LoVo (cell line): ENCODE measurements at regions not wholly inside any gene's neighbourhood (a gene's known extent, or its start where the extent isn't known, plus 50 kb on each side); places are given as distances from the start of the nearest gene placed in this dataset.

ENCODE experiments used
- DNase-seq: peaks from one replicate; pipeline ENCODE4 v3.0.0-alpha.2; 2016; ENCODE audit warnings: low spot score

- DNase-seq: no peak
These were observed 189.1 kb upstream of the ZMIZ1 start for GRCh38 chr10:78879621-78880020.

GRCh38 chr10:78886129-78886528 is 182.6 kb upstream of the ZMIZ1 start:
- DNase-seq: no peak

GRCh38 chr10:78889536-78890063 is 179.2 kb upstream of the ZMIZ1 start:
- DNase-seq: no peak

- no peak for DNase-seq
These were observed 178.3 kb upstream of the ZMIZ1 start for GRCh38 chr10:78890506-78890905.

GRCh38 chr10:78891741-78892140 is 177.0 kb upstream of the ZMIZ1 start:
- DNase-seq: no peak

GRCh38 chr10:78892338-78893176 is 176.2 kb upstream of the ZMIZ1 start:
- DNase-seq: no peak

- DNase-seq: no peak
These were observed 175.5 kb upstream of the ZMIZ1 start for GRCh38 chr10:78893217-78893616.

- no peak for DNase-seq
These were observed 174.5 kb upstream of the ZMIZ1 start for GRCh38 chr10:78894089-78894840.

GRCh38 chr10:78894841-78895195 is 173.9 kb upstream of the ZMIZ1 start:
- DNase-seq: no peak

GRCh38 chr10:78895469-78895868 is 173.3 kb upstream of the ZMIZ1 start:
- no peak for DNase-seq

GRCh38 chr10:78896159-78896928 is 172.4 kb upstream of the ZMIZ1 start:
- DNase-seq: no peak

GRCh38 chr10:78898341-78899097 is 170.2 kb upstream of the ZMIZ1 start:
- DNase-seq: no peak

GRCh38 chr10:78899098-78899754 is 169.5 kb upstream of the ZMIZ1 start:
- no peak for DNase-seq

- no peak for DNase-seq
These were observed 168.6 kb upstream of the ZMIZ1 start for GRCh38 chr10:78899996-78900714.

GRCh38 chr10:78900715-78901430 is 167.9 kb upstream of the ZMIZ1 start:
- DNase-seq: no peak

GRCh38 chr10:78901694-78902093 is 167.1 kb upstream of the ZMIZ1 start:
- no peak for DNase-seq

GRCh38 chr10:78902815-78903214 is 166.0 kb upstream of the ZMIZ1 start:
- no peak for DNase-seq

- DNase-seq: no peak
These were observed 165.3 kb upstream of the ZMIZ1 start for GRCh38 chr10:78903341-78903940.

GRCh38 chr10:78904196-78904595 is 164.6 kb upstream of the ZMIZ1 start:
- no peak for DNase-seq
